ENCODE measurements at regions not wholly inside any gene's neighbourhood (a gene's known extent, or its start where the extent isn't known, plus 50 kb on each side); places are given as distances from the start of the nearest gene placed in this dataset.

DNA sequence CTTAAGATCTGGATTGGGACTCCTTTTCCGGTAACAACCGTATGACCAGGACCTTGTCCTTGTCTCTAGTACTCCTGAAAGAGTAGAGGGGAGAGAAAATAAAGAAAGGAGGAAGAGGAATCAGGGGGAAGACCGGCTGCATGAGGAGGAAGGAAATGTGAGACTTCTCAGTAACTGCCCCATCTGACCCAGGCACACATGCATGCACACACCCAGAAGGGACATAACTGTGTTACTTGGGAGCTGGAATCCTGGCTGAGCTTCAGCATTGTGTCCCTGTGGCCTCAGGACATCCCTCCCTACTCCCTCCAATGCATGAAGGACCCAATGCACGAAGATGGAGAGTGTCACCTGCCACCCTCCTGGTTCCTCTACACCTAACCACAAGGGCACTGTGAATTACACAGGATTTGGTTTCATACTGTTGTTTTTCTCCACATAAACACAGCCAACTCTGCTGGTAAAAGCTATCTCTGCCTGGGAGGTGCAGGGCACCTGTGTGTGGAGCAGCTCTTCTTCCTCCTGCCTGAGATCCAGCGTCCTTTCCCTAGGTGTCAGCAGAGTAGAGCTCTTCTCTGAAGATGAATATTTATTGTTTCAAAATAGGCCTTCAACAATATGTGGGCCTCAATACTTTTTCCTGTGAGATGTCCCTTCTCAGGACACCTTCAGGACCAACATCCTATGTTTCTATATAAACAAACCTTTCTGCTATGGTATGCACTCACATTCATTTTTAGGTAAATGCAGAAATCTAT is 574.1 kb upstream of the ID2 start:
- Histone ChIP-seq H3K4me1 (ENCODE audit: control insufficient read depth in 2 of 2, insufficient read depth in 2 of 2, low read length in 2 of 2) (no peaks in the 10 kb centered on the region), H3K27ac (ENCODE audit: low read depth in 1 of 2, low read length in 1 of 2) (no peak overlapping the region), H3K36me3 (ENCODE audit: control insufficient read depth in 2 of 2, insufficient read depth in 2 of 2, low read length in 1 of 2) (no peaks in the 10 kb centered on the region), H3K4me3 (ENCODE audit: low read length in 2 of 2) (no peak overlapping the region), H3K27me3 (ENCODE audit: control insufficient read depth in 2 of 2, insufficient read depth in 1 of 2, low read length in 1 of 2) (no peaks in the 10 kb centered on the region), H3K9me3 (ENCODE audit: control insufficient read depth in 2 of 2, insufficient read depth in 1 of 2, low read length in 1 of 2) (no peaks in the 10 kb centered on the region)
- DNase-seq (ENCODE audit: low read depth in 6 of 9, low spot score in 9 of 9) = no peak
- WGBS = 60% methylated on average over 5 of the region's 5 CpGs

- no peak for DNase-seq (ENCODE audit: low read depth in 6 of 9, low spot score in 9 of 9)
- Histone ChIP-seq H3K9me3 (ENCODE audit: control insufficient read depth in 2 of 2, insufficient read depth in 1 of 2, low read length in 1 of 2) (no peaks in the 10 kb centered on the region), H3K27me3 (ENCODE audit: control insufficient read depth in 2 of 2, insufficient read depth in 1 of 2, low read length in 1 of 2) (no peaks in the 10 kb centered on the region), H3K4me1 (ENCODE audit: control insufficient read depth in 2 of 2, insufficient read depth in 2 of 2, low read length in 2 of 2) (peaks cover 0 to 2% of the 10 kb centered on the region in 2 donors), H3K27ac (ENCODE audit: low read depth in 1 of 2, low read length in 1 of 2) (no peak overlapping the region), H3K36me3 (ENCODE audit: control insufficient read depth in 2 of 2, insufficient read depth in 2 of 2, low read length in 1 of 2) (no peaks in the 10 kb centered on the region), H3K4me3 (ENCODE audit: low read length in 2 of 2) (no peak overlapping the region)
- WGBS = 97% methylated on average over 2 of the region's 2 CpGs
Measured at GRCh38 chr2:8110716-8111115, 571.1 kb upstream of the ID2 start.

GRCh38 chr2:8111193-8111592 is 570.7 kb upstream of the ID2 start:
- H3K27me3 ChIP-seq (ENCODE audit: control insufficient read depth in 2 of 2, insufficient read depth in 1 of 2, low read length in 1 of 2) = no peaks in the 10 kb centered on the region
- H3K9me3 ChIP-seq (ENCODE audit: control insufficient read depth in 2 of 2, insufficient read depth in 1 of 2, low read length in 1 of 2) = no peaks in the 10 kb centered on the region
- H3K4me3 ChIP-seq (ENCODE audit: low read length in 2 of 2) = no peak overlapping the region
- DNase-seq (ENCODE audit: low read depth in 6 of 9, low spot score in 9 of 9) = no peak
- WGBS = 97% methylated on average over 1 of the region's 1 CpG
- peaks cover 0 to 2% of the 10 kb centered on the region in 2 donors for H3K4me1 ChIP-seq (ENCODE audit: control insufficient read depth in 2 of 2, insufficient read depth in 2 of 2, low read length in 2 of 2)
- no peaks in the 10 kb centered on the region for H3K36me3 ChIP-seq (ENCODE audit: control insufficient read depth in 2 of 2, insufficient read depth in 2 of 2, low read length in 1 of 2)
- no peak overlapping the region for H3K27ac ChIP-seq (ENCODE audit: low read depth in 1 of 2, low read length in 1 of 2)

GRCh38 chr2:8115456-8115855 is 566.4 kb upstream of the ID2 start:
- peaks cover 0 to 2% of the 10 kb centered on the region in 2 donors for H3K4me1 ChIP-seq (ENCODE audit: control insufficient read depth in 2 of 2, insufficient read depth in 2 of 2, low read length in 2 of 2)
- H3K27ac ChIP-seq (ENCODE audit: low read depth in 1 of 2, low read length in 1 of 2) = no peak overlapping the region
- no peaks in the 10 kb centered on the region for H3K27me3 ChIP-seq (ENCODE audit: control insufficient read depth in 2 of 2, insufficient read depth in 1 of 2, low read length in 1 of 2)
- DNase-seq (ENCODE audit: low read depth in 6 of 9, low spot score in 9 of 9) = peak in 2 of 9 donors; percentile 19 to 30
- H3K9me3 ChIP-seq (ENCODE audit: control insufficient read depth in 2 of 2, insufficient read depth in 1 of 2, low read length in 1 of 2) = no peaks in the 10 kb centered on the region
- WGBS = 83% methylated on average over 4 of the region's 4 CpGs
- H3K36me3 ChIP-seq (ENCODE audit: control insufficient read depth in 2 of 2, insufficient read depth in 2 of 2, low read length in 1 of 2) = no peaks in the 10 kb centered on the region
- no peak overlapping the region for H3K4me3 ChIP-seq (ENCODE audit: low read length in 2 of 2)

GRCh38 chr2:8115966-8116365 is 565.9 kb upstream of the ID2 start:
- Histone ChIP-seq H3K27me3 (ENCODE audit: control insufficient read depth in 2 of 2, insufficient read depth in 1 of 2, low read length in 1 of 2) (no peaks in the 10 kb centered on the region), H3K4me1 (ENCODE audit: control insufficient read depth in 2 of 2, insufficient read depth in 2 of 2, low read length in 2 of 2) (peaks cover 0 to 2% of the 10 kb centered on the region in 2 donors), H3K4me3 (ENCODE audit: low read length in 2 of 2) (no peak overlapping the region), H3K36me3 (ENCODE audit: control insufficient read depth in 2 of 2, insufficient read depth in 2 of 2, low read length in 1 of 2) (no peaks in the 10 kb centered on the region), H3K27ac (ENCODE audit: low read depth in 1 of 2, low read length in 1 of 2) (no peak overlapping the region), H3K9me3 (ENCODE audit: control insufficient read depth in 2 of 2, insufficient read depth in 1 of 2, low read length in 1 of 2) (no peaks in the 10 kb centered on the region)
- WGBS = 95% methylated on average over 3 of the region's 3 CpGs
- DNase-seq (ENCODE audit: low read depth in 6 of 9, low spot score in 9 of 9) = no peak

DNA sequence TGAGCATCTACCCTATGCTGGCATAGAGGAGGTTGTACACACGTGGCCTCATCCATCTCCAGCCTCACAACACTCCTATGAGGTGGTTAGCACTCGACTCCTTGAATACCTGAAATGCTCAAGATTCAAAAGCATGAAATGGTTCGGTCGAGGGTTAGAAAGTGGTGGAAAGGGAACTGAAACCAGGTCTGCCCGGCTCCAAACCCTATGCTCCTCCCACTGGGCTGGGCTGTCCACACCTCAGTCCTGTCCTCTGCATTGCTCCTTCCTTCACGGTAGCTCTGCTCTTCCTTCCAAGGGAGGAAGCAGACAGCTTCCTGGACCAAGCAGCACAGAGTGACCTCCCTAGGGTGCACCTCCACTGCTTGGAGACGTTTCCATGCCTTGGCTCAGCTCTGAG is 565.2 kb upstream of the ID2 start:
- H3K27me3 ChIP-seq (ENCODE audit: control insufficient read depth in 2 of 2, insufficient read depth in 1 of 2, low read length in 1 of 2) = no peaks in the 10 kb centered on the region
- H3K27ac ChIP-seq (ENCODE audit: low read depth in 1 of 2, low read length in 1 of 2) = no peak overlapping the region
- H3K9me3 ChIP-seq (ENCODE audit: control insufficient read depth in 2 of 2, insufficient read depth in 1 of 2, low read length in 1 of 2) = no peaks in the 10 kb centered on the region
- H3K4me1 ChIP-seq (ENCODE audit: control insufficient read depth in 2 of 2, insufficient read depth in 2 of 2, low read length in 2 of 2) = peaks cover 0 to 2% of the 10 kb centered on the region in 2 donors
- no peaks in the 10 kb centered on the region for H3K36me3 ChIP-seq (ENCODE audit: control insufficient read depth in 2 of 2, insufficient read depth in 2 of 2, low read length in 1 of 2)
- H3K4me3 ChIP-seq (ENCODE audit: low read length in 2 of 2) = no peak overlapping the region
- DNase-seq (ENCODE audit: low read depth in 6 of 9, low spot score in 9 of 9) = no peak
- 76% methylated on average over 7 of the region's 7 CpGs for WGBS

- Histone ChIP-seq H3K4me1 (ENCODE audit: control insufficient read depth in 2 of 2, insufficient read depth in 2 of 2, low read length in 2 of 2) (peaks cover 0 to 2% of the 10 kb centered on the region in 2 donors), H3K9me3 (ENCODE audit: control insufficient read depth in 2 of 2, insufficient read depth in 1 of 2, low read length in 1 of 2) (no peaks in the 10 kb centered on the region), H3K36me3 (ENCODE audit: control insufficient read depth in 2 of 2, insufficient read depth in 2 of 2, low read length in 1 of 2) (no peaks in the 10 kb centered on the region), H3K27ac (ENCODE audit: low read depth in 1 of 2, low read length in 1 of 2) (no peak overlapping the region), H3K27me3 (ENCODE audit: control insufficient read depth in 2 of 2, insufficient read depth in 1 of 2, low read length in 1 of 2) (no peaks in the 10 kb centered on the region), H3K4me3 (ENCODE audit: low read length in 2 of 2) (no peak overlapping the region)
- DNase-seq (ENCODE audit: low read depth in 6 of 9, low spot score in 9 of 9) = no peak
- 97% methylated on average over 14 of the region's 14 CpGs for WGBS
Measured at GRCh38 chr2:8118940-8119781, 562.7 kb upstream of the ID2 start.

DNA sequence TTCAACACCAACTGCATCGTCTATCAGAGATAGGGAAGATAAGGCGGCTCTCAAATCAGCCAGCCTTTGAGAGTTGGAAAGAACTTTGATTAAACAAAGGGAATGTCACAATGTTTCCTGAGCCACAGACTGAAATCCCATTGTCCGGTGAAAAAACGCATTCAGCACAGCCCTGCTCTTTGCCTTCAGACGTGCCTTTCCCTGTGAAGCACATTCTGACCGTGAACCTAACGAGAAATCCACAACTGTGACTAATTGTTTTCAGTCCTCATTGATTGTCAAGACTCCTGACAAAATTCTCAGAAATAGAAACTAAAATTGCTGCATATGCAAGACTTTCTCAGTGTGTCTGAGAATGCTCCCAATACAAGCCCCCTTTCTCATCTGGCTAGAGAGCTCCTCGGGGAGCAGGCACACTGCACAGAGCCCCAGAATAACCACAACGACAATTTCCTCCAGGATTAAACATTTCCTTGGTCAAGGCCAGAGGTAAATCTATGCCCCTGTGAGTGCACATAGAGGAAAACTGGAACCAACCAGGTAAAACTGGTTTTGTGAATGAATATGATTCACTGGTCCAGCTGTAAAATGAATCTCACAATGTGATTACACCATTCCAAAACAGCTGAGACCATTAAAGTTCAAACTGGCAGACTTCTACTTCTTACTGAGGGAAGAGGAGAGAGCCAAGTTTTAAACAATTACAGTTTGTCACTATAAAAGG is 561.9 kb upstream of the ID2 start:
- 80% methylated on average over 9 of the region's 9 CpGs for WGBS
- Histone ChIP-seq H3K36me3 (ENCODE audit: control insufficient read depth in 2 of 2, insufficient read depth in 2 of 2, low read length in 1 of 2) (no peaks in the 10 kb centered on the region), H3K27me3 (ENCODE audit: control insufficient read depth in 2 of 2, insufficient read depth in 1 of 2, low read length in 1 of 2) (no peaks in the 10 kb centered on the region), H3K27ac (ENCODE audit: low read depth in 1 of 2, low read length in 1 of 2) (no peak overlapping the region), H3K9me3 (ENCODE audit: control insufficient read depth in 2 of 2, insufficient read depth in 1 of 2, low read length in 1 of 2) (no peaks in the 10 kb centered on the region), H3K4me1 (ENCODE audit: control insufficient read depth in 2 of 2, insufficient read depth in 2 of 2, low read length in 2 of 2) (peaks cover 0 to 2% of the 10 kb centered on the region in 2 donors), H3K4me3 (ENCODE audit: low read length in 2 of 2) (no peak overlapping the region)
- DNase-seq (ENCODE audit: low read depth in 6 of 9, low spot score in 9 of 9) = no peak

DNA sequence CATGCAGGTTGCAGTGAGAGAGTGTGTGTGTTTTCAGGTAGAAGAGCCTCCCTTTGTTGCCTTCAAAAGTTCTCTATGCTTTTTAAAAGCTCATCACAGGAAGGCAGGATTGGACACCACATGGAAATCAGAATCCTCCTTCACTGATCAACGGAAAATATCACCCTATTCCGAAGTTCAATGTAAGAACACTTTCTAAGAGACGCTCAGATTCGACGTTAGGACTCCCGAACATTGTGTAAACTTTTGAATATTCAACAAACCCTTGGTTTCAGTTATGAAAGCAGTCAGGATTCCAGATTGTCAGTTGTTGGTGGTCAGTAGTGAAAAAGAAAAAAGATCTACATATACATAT is 561.4 kb upstream of the ID2 start:
- no peaks in the 10 kb centered on the region for H3K27me3 ChIP-seq (ENCODE audit: control insufficient read depth in 2 of 2, insufficient read depth in 1 of 2, low read length in 1 of 2)
- H3K4me3 ChIP-seq (ENCODE audit: low read length in 2 of 2) = no peak overlapping the region
- WGBS = 97% methylated on average over 6 of the region's 6 CpGs
- H3K27ac ChIP-seq (ENCODE audit: low read depth in 1 of 2, low read length in 1 of 2) = no peak overlapping the region
- H3K9me3 ChIP-seq (ENCODE audit: control insufficient read depth in 2 of 2, insufficient read depth in 1 of 2, low read length in 1 of 2) = no peaks in the 10 kb centered on the region
- peaks cover 0 to 2% of the 10 kb centered on the region in 2 donors for H3K4me1 ChIP-seq (ENCODE audit: control insufficient read depth in 2 of 2, insufficient read depth in 2 of 2, low read length in 2 of 2)
- DNase-seq (ENCODE audit: low read depth in 6 of 9, low spot score in 9 of 9) = no peak
- no peaks in the 10 kb centered on the region for H3K36me3 ChIP-seq (ENCODE audit: control insufficient read depth in 2 of 2, insufficient read depth in 2 of 2, low read length in 1 of 2)
